ENCODE measurements at regions not wholly inside any gene's neighbourhood (a gene's known extent, or its start where the extent isn't known, plus 50 kb on each side); places are given as distances from the start of the nearest gene placed in this dataset.

DNA sequence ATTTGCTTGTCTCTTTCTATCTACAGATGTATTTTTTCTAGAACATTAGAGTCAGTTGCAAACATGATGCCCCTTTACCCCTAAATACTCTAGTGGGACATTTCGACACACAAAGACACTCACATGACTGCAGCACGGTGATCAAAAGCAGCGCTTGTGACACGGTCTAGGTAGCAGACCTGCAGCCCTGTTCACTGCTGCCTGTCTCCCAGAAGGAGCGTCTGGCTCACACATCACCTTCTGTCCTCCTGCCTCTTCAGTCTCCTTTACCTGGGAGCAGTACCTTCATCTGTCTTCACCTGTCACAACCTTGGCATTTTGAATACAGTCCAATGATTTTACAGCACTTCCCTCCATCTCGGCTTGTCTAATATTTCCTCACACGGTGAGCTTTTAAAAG is 51.9 kb upstream of the SH3PXD2B start (continued):
- TF ChIP-seq, protein P1, sequence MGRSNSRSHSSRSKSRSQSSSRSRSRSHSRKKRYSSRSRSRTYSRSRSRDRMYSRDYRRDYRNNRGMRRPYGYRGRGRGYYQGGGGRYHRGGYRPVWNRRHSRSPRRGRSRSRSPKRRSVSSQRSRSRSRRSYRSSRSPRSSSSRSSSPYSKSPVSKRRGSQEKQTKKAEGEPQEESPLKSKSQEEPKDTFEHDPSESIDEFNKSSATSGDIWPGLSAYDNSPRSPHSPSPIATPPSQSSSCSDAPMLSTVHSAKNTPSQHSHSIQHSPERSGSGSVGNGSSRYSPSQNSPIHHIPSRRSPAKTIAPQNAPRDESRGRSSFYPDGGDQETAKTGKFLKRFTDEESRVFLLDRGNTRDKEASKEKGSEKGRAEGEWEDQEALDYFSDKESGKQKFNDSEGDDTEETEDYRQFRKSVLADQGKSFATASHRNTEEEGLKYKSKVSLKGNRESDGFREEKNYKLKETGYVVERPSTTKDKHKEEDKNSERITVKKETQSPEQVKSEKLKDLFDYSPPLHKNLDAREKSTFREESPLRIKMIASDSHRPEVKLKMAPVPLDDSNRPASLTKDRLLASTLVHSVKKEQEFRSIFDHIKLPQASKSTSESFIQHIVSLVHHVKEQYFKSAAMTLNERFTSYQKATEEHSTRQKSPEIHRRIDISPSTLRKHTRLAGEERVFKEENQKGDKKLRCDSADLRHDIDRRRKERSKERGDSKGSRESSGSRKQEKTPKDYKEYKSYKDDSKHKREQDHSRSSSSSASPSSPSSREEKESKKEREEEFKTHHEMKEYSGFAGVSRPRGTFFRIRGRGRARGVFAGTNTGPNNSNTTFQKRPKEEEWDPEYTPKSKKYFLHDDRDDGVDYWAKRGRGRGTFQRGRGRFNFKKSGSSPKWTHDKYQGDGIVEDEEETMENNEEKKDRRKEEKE (IDR thresholded peaks at IDR 0.05), result no peak
- TF ChIP-seq CHD4 (IDR thresholded peaks at IDR 0.05), result no peak
- TF ChIP-seq NFXL1 (IDR thresholded peaks at IDR 0.05; ENCODE audit: borderline replicate concordance), result no peak
- TF ChIP-seq FOXK2 (IDR thresholded peaks at IDR 0.05), result no peak

DNA sequence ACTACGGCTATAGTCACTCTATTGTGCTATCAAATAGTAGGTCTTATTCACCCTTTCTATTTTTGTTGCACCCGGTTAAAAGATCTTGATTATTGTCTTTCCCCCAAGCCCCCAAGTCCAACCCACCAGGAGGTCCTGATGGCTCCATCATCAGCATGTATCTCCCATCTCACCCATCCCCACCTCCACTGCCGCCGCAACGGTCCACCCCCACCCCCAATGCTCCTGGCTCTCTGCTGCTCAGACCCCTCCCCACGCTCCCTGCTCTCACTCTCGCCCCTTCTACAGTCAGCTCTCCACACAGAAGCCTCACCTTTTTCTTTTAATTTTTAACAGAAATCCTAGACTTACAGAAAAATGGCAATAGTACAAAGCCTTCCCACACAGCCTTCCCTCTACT is 51.5 kb upstream of the SH3PXD2B start:
- Histone ChIP-seq H4K20me1 (ENCODE audit: control insufficient read depth, insufficient read depth) (no peaks in the 10 kb centered on the region), H3K36me3 (ENCODE audit: control insufficient read depth in 2 of 2, insufficient read depth in 2 of 2, low read length in 1 of 2) (no peaks in the 10 kb centered on the region), H3K9ac (ENCODE audit: control insufficient read depth, insufficient read depth, low read length) (no peak overlapping the region), H3K9me3 (replicated peaks; ENCODE audit: control insufficient read depth, insufficient read depth, low read length) (no peaks in the 10 kb centered on the region), H3K4me3 (no peak overlapping the region), H3K4me1 (ENCODE audit: control insufficient read depth, insufficient read depth, low read length) (no peaks in the 10 kb centered on the region), H3K79me2 (ENCODE audit: control insufficient read depth, insufficient read depth, low read length) (no peaks in the 10 kb centered on the region), H3K27ac (ENCODE audit: control insufficient read depth, insufficient read depth) (no peak overlapping the region), H3K27me3 (replicated peaks in 1 of 2; ENCODE audit: control insufficient read depth in 2 of 2, insufficient read depth in 2 of 2, low read length in 1 of 2) (peaks cover 0 to 3% of the 10 kb centered on the region in 2 experiments; a peak in 1 of 4 replicates), H2AFZ (ENCODE audit: control insufficient read depth, low read depth, low read length) (no peak overlapping the region), H3K4me2 (ENCODE audit: control insufficient read depth, insufficient read depth) (no peak overlapping the region)
- CTCF ChIA-PET, result no interaction called here
- no TSS peak for BruUV-seq (replicated peaks)
- RAD21 ChIA-PET (ENCODE audit: unreplicated experiment), result no interaction called here
- WGBS (ENCODE audit: insufficient coverage, insufficient replicate concordance, low lambda C conversion rate, missing lambda C conversion rate), result 35% methylated on average over 3 of the region's 7 CpGs
- ATAC-seq, result no peak
- in situ Hi-C loops (cut with MboI) (no loop called here), intact Hi-C loops (cut with micrococcal nuclease; ENCODE audit: unreplicated experiment) (no loop called here)
- no peak for FAIRE-seq
- no peak for DNase-seq (ENCODE audit: low read depth, low spot score)
- SMC1A ChIA-PET (ENCODE audit: uncharacterized antibody, unreplicated experiment), result no interaction called here
- POLR2A ChIA-PET, result no interaction called here
- TF ChIP-seq GATAD2B (conservative IDR thresholded peaks at IDR 0.05; ENCODE audit: low read depth) (no peak), RBBP5 (conservative IDR thresholded peaks at IDR 0.05) (no peak), FOXK2 (IDR thresholded peaks at IDR 0.05) (no peak), IRF4 (IDR thresholded peaks at IDR 0.05; ENCODE audit: low read depth, low read length) (no peak), MYB (IDR thresholded peaks at IDR 0.05; ENCODE audit: borderline replicate concordance, low read depth, low read length) (no peak), ATF7 (IDR thresholded peaks at IDR 0.05; ENCODE audit: low read depth) (no peak), LARP7 (IDR thresholded peaks at IDR 0.05) (no peak), CEBPB (IDR thresholded peaks at IDR 0.05; ENCODE audit: borderline replicate concordance in 1 of 2, low read depth in 2 of 2, low read length in 2 of 2) (no peak), TAF1 (IDR thresholded peaks at IDR 0.05; ENCODE audit: borderline replicate concordance, low read depth, low read length) (no peak)
- TF ChIP-seq, protein P2, sequence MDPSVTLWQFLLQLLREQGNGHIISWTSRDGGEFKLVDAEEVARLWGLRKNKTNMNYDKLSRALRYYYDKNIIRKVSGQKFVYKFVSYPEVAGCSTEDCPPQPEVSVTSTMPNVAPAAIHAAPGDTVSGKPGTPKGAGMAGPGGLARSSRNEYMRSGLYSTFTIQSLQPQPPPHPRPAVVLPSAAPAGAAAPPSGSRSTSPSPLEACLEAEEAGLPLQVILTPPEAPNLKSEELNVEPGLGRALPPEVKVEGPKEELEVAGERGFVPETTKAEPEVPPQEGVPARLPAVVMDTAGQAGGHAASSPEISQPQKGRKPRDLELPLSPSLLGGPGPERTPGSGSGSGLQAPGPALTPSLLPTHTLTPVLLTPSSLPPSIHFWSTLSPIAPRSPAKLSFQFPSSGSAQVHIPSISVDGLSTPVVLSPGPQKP (IDR thresholded peaks at IDR 0.05; ENCODE audit: low read depth, low read length), result no peak

Measured in GM12878 (cell line).